H1 (cell line): ENCODE measurements at regions not wholly inside any gene's neighbourhood (a gene's known extent, or its start where the extent isn't known, plus 50 kb on each side); places are given as distances from the start of the nearest gene placed in this dataset.

Experiments used
- CTCF ChIA-PET: fragments of 300-600 bp; sonication (Branson Sonifier 250); formaldehyde crosslinking; loops from one replicate; lab custom pipeline; 2021; ENCODE audit not compliant: partially characterized antibody; lab: Charles Lee
- POLR2A ChIA-PET: fragments of 300-600 bp; sonication (Branson Sonifier 250); formaldehyde crosslinking; loops from one replicate; lab custom pipeline; 2021; ENCODE audit warnings: inconsistent platforms; ENCODE audit not compliant: partially characterized antibody; lab: Charles Lee
- DNase-seq, 2 experiments: peaks; one replicate each; pipeline versions ENCODE4 v3.0.0 to v3.0.0-alpha.2; 2010 to 2022; ENCODE audit warnings: low spot score in 2 of 2, low read depth in 1 of 2, mixed read lengths in 1 of 2
- FAIRE-seq: peaks from 2 replicates; lab custom pipeline; 2011; peaks lifted over from hg19 to GRCh38; lab: Jason Lieb, UNC
- H2AFZ ChIP-seq: 2 replicates; pipeline ENCODE4 v1.8.1; 2012; ENCODE audit warnings: low read length, inconsistent platforms
- H2AK5ac ChIP-seq: 2 replicates; pipeline ENCODE4 v1.6.1; 2013; ENCODE audit warnings: low read depth, low read length
- H2BK120ac ChIP-seq: replicated peaks from 2 replicates; pipeline ENCODE3; 2013; ENCODE audit warnings: low read depth, low read length, inconsistent platforms
- H2BK12ac ChIP-seq: 2 replicates; pipeline ENCODE4 v1.6.1; 2013; ENCODE audit warnings: low read depth, low read length
- H2BK15ac ChIP-seq: 2 replicates; pipeline ENCODE4 v1.6.1; 2013; ENCODE audit warnings: low read length
- H2BK20ac ChIP-seq: 2 replicates; pipeline ENCODE4 v1.6.1; 2013; ENCODE audit warnings: low read length
- H2BK5ac ChIP-seq: 2 replicates; pipeline ENCODE4 v1.6.1; 2013; ENCODE audit warnings: low read depth, low read length
- H3K14ac ChIP-seq: 2 replicates; pipeline ENCODE4 v1.6.1; 2013; ENCODE audit warnings: inconsistent platforms; ENCODE audit not compliant: insufficient read length
- H3K18ac ChIP-seq: 2 replicates; pipeline ENCODE4 v1.6.1; 2013; ENCODE audit warnings: low read length; ENCODE audit errors: extremely low read depth
- H3K23ac ChIP-seq: 2 replicates; pipeline ENCODE4 v1.6.1; 2013; ENCODE audit warnings: inconsistent platforms; ENCODE audit not compliant: insufficient read length
- H3K23me2 ChIP-seq: 2 replicates; pipeline ENCODE4 v1.6.1; 2013; ENCODE audit warnings: low read depth, low read length
- H3K27ac ChIP-seq: 2 replicates; pipeline ENCODE4 v1.6.1; 2011; ENCODE audit warnings: low read depth, low read length, inconsistent platforms
- H3K27me3 ChIP-seq, 4 experiments: replicated peaks in 1 of 4; 1 replicate in 1 of 4; 2 replicates in 3 of 4; pipeline versions ENCODE4 v1.6.1 to v1.8.1; 2011 to 2013; ENCODE audit warnings: low read length in 3 of 4, mild to moderate bottlenecking in 3 of 4, inconsistent platforms in 2 of 4, mixed read lengths in 2 of 4, moderate library complexity in 1 of 4; ENCODE audit not compliant: control insufficient read depth in 3 of 4, insufficient read depth in 3 of 4; ENCODE audit errors: extremely low read depth in 1 of 4
- H3K36me3 ChIP-seq, 4 experiments: 2 replicates each; pipeline versions ENCODE4 v1.6.1 to v1.8.1; 2011 to 2013; ENCODE audit warnings: mild to moderate bottlenecking in 4 of 4, low read length in 3 of 4, moderate library complexity in 2 of 4, control low read depth in 1 of 4, inconsistent platforms in 1 of 4; ENCODE audit not compliant: insufficient read depth in 4 of 4, control insufficient read depth in 2 of 4
- H3K4ac ChIP-seq: replicated peaks from 2 replicates; pipeline ENCODE3; 2013; ENCODE audit warnings: low read length, low read depth, mixed read lengths, inconsistent platforms; ENCODE audit not compliant: insufficient read length
- H3K4me1 ChIP-seq, 4 experiments: replicated peaks in 1 of 4; 1 replicate in 1 of 4; 2 replicates in 3 of 4; pipeline versions ENCODE4 v1.6.1 to v1.8.1; 2011 to 2013; ENCODE audit warnings: low read length in 3 of 4, inconsistent platforms in 2 of 4, mixed read lengths in 1 of 4; ENCODE audit not compliant: insufficient read depth in 4 of 4, control insufficient read depth in 3 of 4
- H3K4me2 ChIP-seq, 2 experiments: 2 replicates each; pipeline versions ENCODE4 v1.6.1 to v1.8.1; 2011 to 2013; ENCODE audit warnings: low read depth in 2 of 2, low read length in 2 of 2, control low read depth in 1 of 2, inconsistent platforms in 1 of 2, mild to moderate bottlenecking in 1 of 2; ENCODE audit not compliant: insufficient read depth in 1 of 2
- H3K4me3 ChIP-seq, 4 experiments: fragments of 200-600, 300-600 bp in 1 of 4; sonication (generic), shearing (Covaris generic), sonication (Bioruptor Twin) in 1 of 4; 2 replicates each; pipeline versions ENCODE4 v1.5.1 to v1.8.1; 2011 to 2016; ENCODE audit warnings: low read length in 4 of 4, low read depth in 3 of 4, control low read depth in 2 of 4, inconsistent platforms in 2 of 4, mild to moderate bottlenecking in 2 of 4, mixed read lengths in 1 of 4, moderate library complexity in 1 of 4; ENCODE audit not compliant: insufficient read depth in 2 of 4; ENCODE audit errors: extremely low read depth in 1 of 4
- H3K56ac ChIP-seq: replicated peaks from 2 replicates; pipeline ENCODE3; 2013; ENCODE audit warnings: low read depth, mild to moderate bottlenecking, mixed read lengths, low read length, inconsistent platforms; ENCODE audit not compliant: insufficient read length
- H3K79me1 ChIP-seq: 2 replicates; pipeline ENCODE4 v1.6.1; 2013; ENCODE audit warnings: low read depth, low read length, control low read depth
- H3K79me2 ChIP-seq, 2 experiments: 2 replicates each; pipeline versions ENCODE4 v1.6.1 to v1.8.1; 2012 to 2013; ENCODE audit warnings: low read length in 2 of 2, mild to moderate bottlenecking in 2 of 2, inconsistent platforms in 1 of 2; ENCODE audit not compliant: insufficient read depth in 2 of 2, control insufficient read depth in 1 of 2
- H3K9ac ChIP-seq, 4 experiments: replicated peaks in 1 of 4; 1 replicate in 1 of 4; 2 replicates in 3 of 4; pipeline versions ENCODE4 v1.6.1 to v1.8.1; 2011 to 2013; ENCODE audit warnings: low read depth in 3 of 4, low read length in 3 of 4, control low read depth in 2 of 4, mild to moderate bottlenecking in 2 of 4, moderate library complexity in 2 of 4, inconsistent platforms in 1 of 4; ENCODE audit errors: extremely low read depth in 1 of 4
- H3K9me3 ChIP-seq, 2 experiments: 2 replicates each; pipeline versions ENCODE4 v1.6.1 to v1.8.1; 2012 to 2013; ENCODE audit warnings: mild to moderate bottlenecking in 2 of 2, moderate library complexity in 2 of 2, control low read depth in 1 of 2, inconsistent platforms in 1 of 2, low read depth in 1 of 2, low read length in 1 of 2, mixed read lengths in 1 of 2; ENCODE audit not compliant: insufficient read depth in 2 of 2
- H4K20me1 ChIP-seq, 2 experiments: replicated peaks in 1 of 2; 2 replicates each; pipeline versions ENCODE3 to v1.8.1; 2011 to 2013; ENCODE audit warnings: inconsistent platforms in 2 of 2, low read length in 2 of 2, mild to moderate bottlenecking in 1 of 2; ENCODE audit not compliant: insufficient read depth in 2 of 2, control insufficient read depth in 1 of 2
- H4K5ac ChIP-seq: 2 replicates; pipeline ENCODE4 v1.6.1; 2013; ENCODE audit warnings: low read length, low read depth, mixed read lengths, inconsistent platforms; ENCODE audit not compliant: insufficient read length
- H4K8ac ChIP-seq: 2 replicates; pipeline ENCODE4 v1.8.0; 2013; ENCODE audit warnings: mild to moderate bottlenecking, moderate library complexity, low read length, inconsistent platforms; ENCODE audit not compliant: insufficient read depth; ENCODE audit errors: extremely low read depth
- H4K91ac ChIP-seq: replicated peaks from 2 replicates; pipeline ENCODE3; 2013; ENCODE audit warnings: low read length, mixed read lengths, inconsistent platforms; ENCODE audit not compliant: insufficient read length
- ASH2L ChIP-seq: fragments of 200-600, 300-600 bp; sonication (generic); IDR thresholded peaks from one replicate; pipeline ENCODE4 v1.7.1; 2017; ENCODE audit warnings: low read length
- CBX8 ChIP-seq: fragments of 300-800, 300-1000 bp; sonication (generic); IDR thresholded peaks from 2 replicates; pipeline ENCODE4 v1.7.1; 2016; ENCODE audit warnings: low read depth, low read length, borderline replicate concordance
- CTBP2 ChIP-seq: IDR thresholded peaks from 2 replicates; pipeline ENCODE4 v1.7.0; 2011; ENCODE audit warnings: borderline replicate concordance, mild to moderate bottlenecking, moderate library complexity, mixed read lengths, low read length; ENCODE audit not compliant: insufficient read depth, insufficient read length
- JUN ChIP-seq: IDR thresholded peaks from 2 replicates; pipeline ENCODE4 v1.6.1; 2011; ENCODE audit warnings: low read depth, mild to moderate bottlenecking, improper control_type of control experiment, low read length
- KDM5A ChIP-seq: fragments of 200-600 bp; IDR thresholded peaks from 2 replicates; pipeline ENCODE4 v1.7.1; 2012; ENCODE audit warnings: mild to moderate bottlenecking, low read length, inconsistent platforms, mixed read lengths
- POLR2A ChIP-seq, 2 experiments: IDR thresholded peaks; 1 replicate in 1 of 2; 2 replicates in 1 of 2; pipeline ENCODE4 v1.6.1; 2011; ENCODE audit warnings: low read depth in 2 of 2, low read length in 2 of 2, mild to moderate bottlenecking in 2 of 2; ENCODE audit errors: control extremely low read depth in 1 of 2
- WGBS, 2 experiments: shearing (Covaris generic) in 1 of 2; methylation state at CpG; one replicate each; pipeline versions ENCODE4 v1.1.6 to v1.1.7; 2013 to 2015; ENCODE audit warnings: low lambda C conversion rate in 2 of 2, mixed read lengths in 2 of 2, inconsistent platforms in 1 of 2, low coverage in 1 of 2, missing lambda C conversion rate in 1 of 2; ENCODE audit not compliant: insufficient replicate concordance in 2 of 2, insufficient coverage in 1 of 2, insufficient read length in 1 of 2; ENCODE audit errors: extremely low coverage in 1 of 2, missing lambda C conversion rate in 1 of 2; 5-methylcytosine and 5-hydroxymethylcytosine counted together
- TF ChIP-seq, protein P1 (sequence below): IDR thresholded peaks from 2 replicates; pipeline ENCODE4 v1.6.1; 2012; ENCODE audit warnings: inconsistent platforms
- TF ChIP-seq, protein P2 (sequence below): IDR thresholded peaks from 2 replicates; pipeline ENCODE4 v1.6.1; 2011; ENCODE audit warnings: low read length, improper control_type of control experiment

DNA sequence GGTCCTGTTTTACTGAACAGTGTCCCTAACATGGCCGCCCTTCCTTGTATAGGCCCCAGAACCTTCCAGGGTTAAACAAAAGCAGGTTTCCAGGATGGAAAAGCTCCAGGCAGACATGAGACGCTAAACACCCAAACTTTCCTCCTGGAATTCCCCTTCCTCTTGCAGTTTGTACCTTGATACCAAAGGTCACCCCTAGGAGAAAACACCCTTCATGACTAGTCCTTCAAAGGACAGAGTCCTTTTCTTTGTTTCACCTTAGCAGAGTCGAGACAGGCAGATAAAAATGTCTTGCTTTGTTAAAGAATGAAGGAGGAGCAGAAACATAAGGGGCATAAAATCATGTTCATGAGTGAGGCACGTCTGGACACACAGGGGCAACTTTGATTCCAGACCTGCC, 247.5 kb downstream of the BCOR start:
- Histone ChIP-seq H3K4me2 (peak overlapping the region in 1 of 2 experiments; percentile 22; a peak in 1 of 4 replicates), H3K79me2 (no peaks in the 10 kb centered on the region), H3K23me2 (0 out of 2 replicates have a peak, but pooled peaks cover under 1% of the 10 kb centered on the region), H2BK12ac (peak overlapping the region; percentile 39; the same call in 1 of the 2 replicates), H3K4me1 (peaks cover 2 to 19% (median 14%) of the 10 kb centered on the region in 4 experiments; a peak in 5 of 7 replicates), H3K79me1 (no peaks in the 10 kb centered on the region), H4K20me1 (no peaks in the 10 kb centered on the region), H4K5ac (no peak overlapping the region), H2BK15ac (no peak overlapping the region), H3K14ac (no peak overlapping the region), H4K91ac (peak overlapping the region; percentile 61), H2AK5ac (peak overlapping the region; percentile 39; the same call in 1 of the 2 replicates), H3K4me3 (no peak overlapping the region), H3K23ac (no peak overlapping the region), H3K27ac (no peak overlapping the region), H2AFZ (no peak overlapping the region), H3K56ac (no peak overlapping the region), H4K8ac (no peak overlapping the region), H2BK20ac (peak overlapping the region; percentile 95), H3K9me3 (no peaks in the 10 kb centered on the region), H3K36me3 (no peaks in the 10 kb centered on the region), H3K18ac (peak overlapping the region; percentile 56; the same call in 1 of the 2 replicates), H3K4ac (no peak overlapping the region), H2BK5ac (no peak overlapping the region; the same call in 1 of the 2 replicates), H2BK120ac (no peak overlapping the region), H3K27me3 (no peaks in the 10 kb centered on the region), H3K9ac (no peak overlapping the region)
- POLR2A ChIA-PET: interaction anchor here (0.8 kb wide), 2 partner anchors 9 to 33 kb away, joined by 3 to 4 read pairs; no protein-coding TSS in a partner anchor
- no peak for FAIRE-seq
- no peak for DNase-seq
- CTCF ChIA-PET: interaction anchor here (1.0 to 2.5 kb wide), 3 partner anchors 10 to 164 kb away, joined by 3 to 7 read pairs (median 3); no protein-coding TSS in a partner anchor
- WGBS, 2 experiments: 72% methylated on average over 4 of the region's 4 CpGs; no CpG with 5 or more reads in 1 of the 2 experiments
- TF ChIP-seq, protein P1, sequence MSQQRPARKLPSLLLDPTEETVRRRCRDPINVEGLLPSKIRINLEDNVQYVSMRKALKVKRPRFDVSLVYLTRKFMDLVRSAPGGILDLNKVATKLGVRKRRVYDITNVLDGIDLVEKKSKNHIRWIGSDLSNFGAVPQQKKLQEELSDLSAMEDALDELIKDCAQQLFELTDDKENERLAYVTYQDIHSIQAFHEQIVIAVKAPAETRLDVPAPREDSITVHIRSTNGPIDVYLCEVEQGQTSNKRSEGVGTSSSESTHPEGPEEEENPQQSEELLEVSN: no peak
- TF ChIP-seq POLR2A (IDR thresholded peaks at IDR 0.05; ENCODE audit: control extremely low read depth in 1 of 2, low read depth in 2 of 2, low read length in 2 of 2) (no peak), CBX8 (no peak), JUN (no peak), ASH2L (no peak), KDM5A (no peak), CTBP2 (no peak)
- TF ChIP-seq, protein P2, sequence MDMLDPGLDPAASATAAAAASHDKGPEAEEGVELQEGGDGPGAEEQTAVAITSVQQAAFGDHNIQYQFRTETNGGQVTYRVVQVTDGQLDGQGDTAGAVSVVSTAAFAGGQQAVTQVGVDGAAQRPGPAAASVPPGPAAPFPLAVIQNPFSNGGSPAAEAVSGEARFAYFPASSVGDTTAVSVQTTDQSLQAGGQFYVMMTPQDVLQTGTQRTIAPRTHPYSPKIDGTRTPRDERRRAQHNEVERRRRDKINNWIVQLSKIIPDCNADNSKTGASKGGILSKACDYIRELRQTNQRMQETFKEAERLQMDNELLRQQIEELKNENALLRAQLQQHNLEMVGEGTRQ: no peak
